ENCODE measurements at regions not wholly inside any gene's neighbourhood (a gene's known extent, or its start where the extent isn't known, plus 50 kb on each side); places are given as distances from the start of the nearest gene placed in this dataset.

- DNase-seq (ENCODE audit: low spot score in 2 of 2) = no peak
- TF ChIP-seq POLR2A (IDR thresholded peaks at IDR 0.05) (no peak), CTCF (IDR thresholded peaks at IDR 0.05) (no peak)
- no peak overlapping the region for H3K4me3 ChIP-seq (ENCODE audit: low read depth, poor library complexity, severe bottlenecking)
- intact Hi-C loops (cut with DNase I; ENCODE audit: low total_unique reads) = no loop called here
- WGBS, 2 donors = 24 to 25% methylated on average over 1 of the region's 1 CpG
These were observed 636.5 kb downstream of the TLE1 start for GRCh38 chr9:81052846-81053245.

- TF ChIP-seq POLR2A (IDR thresholded peaks at IDR 0.05) = no peak
- no peak for TF ChIP-seq CTCF (IDR thresholded peaks at IDR 0.05)
- intact Hi-C loops (cut with DNase I; ENCODE audit: low total_unique reads) = no loop called here
- 95% methylated on average over 1 of the region's 1 CpG for WGBS, 2 donors
- no peak for DNase-seq (ENCODE audit: low spot score in 2 of 2)
- no peak overlapping the region for H3K4me3 ChIP-seq (ENCODE audit: low read depth, poor library complexity, severe bottlenecking)
These were observed 642.1 kb downstream of the TLE1 start for GRCh38 chr9:81047280-81047679.

GRCh38 chr9:81045658-81046057 lies 643.7 kb downstream of the TLE1 start:
- H3K4me3 ChIP-seq (ENCODE audit: low read depth, poor library complexity, severe bottlenecking) = no peak overlapping the region
- TF ChIP-seq POLR2A (IDR thresholded peaks at IDR 0.05) = no peak
- TF ChIP-seq CTCF (IDR thresholded peaks at IDR 0.05) = no peak
- 77 to 81% methylated on average over 1 of the region's 1 CpG for WGBS, 2 donors
- no peak for DNase-seq (ENCODE audit: low spot score in 2 of 2)
- intact Hi-C loops (cut with DNase I; ENCODE audit: low total_unique reads) = no loop called here

GRCh38 chr9:81037889-81038288 lies 651.5 kb downstream of the TLE1 start:
- intact Hi-C loops (cut with DNase I; ENCODE audit: low total_unique reads) = no loop called here
- H3K4me3 ChIP-seq (ENCODE audit: low read depth, poor library complexity, severe bottlenecking) = no peak overlapping the region
- DNase-seq (ENCODE audit: low spot score in 2 of 2) = no peak
- TF ChIP-seq POLR2A (IDR thresholded peaks at IDR 0.05) (no peak), CTCF (IDR thresholded peaks at IDR 0.05) (no peak)
- WGBS, 2 donors = 74 to 76% methylated on average over 2 of the region's 2 CpGs

- 78 to 82% methylated on average over 1 of the region's 1 CpG for WGBS, 2 donors
These were observed 653.7 kb downstream of the TLE1 start for GRCh38 chr9:81035601-81036000.

More at GRCh38 chr9:81035601-81036000, 653.7 kb downstream of the TLE1 start:
- TF ChIP-seq POLR2A (IDR thresholded peaks at IDR 0.05) (no peak), CTCF (IDR thresholded peaks at IDR 0.05) (no peak)
- no peak for DNase-seq (ENCODE audit: low spot score in 2 of 2)
- intact Hi-C loops (cut with DNase I; ENCODE audit: low total_unique reads) = no loop called here
- no peak overlapping the region for H3K4me3 ChIP-seq (ENCODE audit: low read depth, poor library complexity, severe bottlenecking)
